Testis (tissue), 2 donors: ENCODE measurements at regions not wholly inside any gene's neighbourhood (a gene's known extent, or its start where the extent isn't known, plus 50 kb on each side); places are given as distances from the start of the nearest gene placed in this dataset.

Source experiments
- DNase-seq: peaks from one replicate; pipeline ENCODE4 v3.0.0-alpha.2; 2019
- H3K27ac ChIP-seq, 2 donors: fragments of 200-600 bp; sonication (generic); one replicate each; pipeline ENCODE4 v1.5.1; 2019
- H3K27me3 ChIP-seq: fragments of 200-600 bp; sonication (generic); one replicate; pipeline ENCODE4 v1.5.1; 2019
- H3K36me3 ChIP-seq: fragments of 200-600 bp; sonication (generic); one replicate; pipeline ENCODE4 v1.5.1; 2017; ENCODE audit warnings: low read depth; ENCODE audit errors: missing control alignments
- H3K4me1 ChIP-seq: fragments of 200-600 bp; sonication (generic); one replicate; pipeline ENCODE4 v1.5.1; 2019
- H3K4me3 ChIP-seq, 2 donors: fragments of 200-600 bp; sonication (generic); one replicate each; pipeline ENCODE4 v1.5.1; 2017 to 2019
- H3K9me3 ChIP-seq: fragments of 200-600 bp; sonication (generic); one replicate; pipeline ENCODE4 v1.5.1; 2017
- CTCF ChIP-seq, 3 experiments: fragments of 450-650 bp in 2 of 3; fragments of 200-600 bp in 1 of 3; sonication (generic) in 1 of 3; IDR thresholded peaks; one replicate each; pipeline ENCODE4 v1.5.1; 2016 to 2019; ENCODE audit warnings: antibody characterized with exemption in 3 of 3, mild to moderate bottlenecking in 2 of 3, moderate library complexity in 1 of 3
- POLR2A ChIP-seq: fragments of 450-650 bp; IDR thresholded peaks from one replicate; pipeline ENCODE4 v1.6.1; 2017; ENCODE audit warnings: antibody characterized with exemption, mild to moderate bottlenecking, moderate library complexity
- WGBS, 2 donors: methylation state at CpG; one replicate each; pipeline ENCODE4 v1.1.5; 2018; 5-methylcytosine and 5-hydroxymethylcytosine counted together
- intact Hi-C: fragments of 100-400 bp; cut with DNase I; formaldehyde crosslinking; loops from one replicate; pipeline ENCODE4 v1.15.1; 2023; ENCODE audit warnings: low total_unique reads

- intact Hi-C loops, result no loop called here
- H3K9me3 ChIP-seq, result no peaks in the 10 kb centered on the region
- TF ChIP-seq POLR2A (no peak), CTCF (IDR thresholded peaks at IDR 0.05) (no peak)
- no peaks in the 10 kb centered on the region for H3K36me3 ChIP-seq
- no peak for DNase-seq
- no peak overlapping the region for H3K4me3 ChIP-seq
- no peak overlapping the region for H3K27ac ChIP-seq
- H3K4me1 ChIP-seq, result no peaks in the 10 kb centered on the region
- no peaks in the 10 kb centered on the region for H3K27me3 ChIP-seq
- WGBS, 2 donors, result 53 to 54% methylated on average over 1 of the region's 1 CpG
Measured at GRCh38 chr3:13950042-13950441, 70.2 kb upstream of the WNT7A start.

- Histone ChIP-seq H3K27me3 (no peaks in the 10 kb centered on the region), H3K36me3 (no peaks in the 10 kb centered on the region), H3K4me3 (no peak overlapping the region), H3K27ac (no peak overlapping the region), H3K9me3 (no peaks in the 10 kb centered on the region), H3K4me1 (no peaks in the 10 kb centered on the region)
- WGBS, 2 donors, result 55 to 61% methylated on average over 8 of the region's 8 CpGs
- intact Hi-C loops, result no loop called here
- peak; percentile 47 for DNase-seq
- TF ChIP-seq CTCF (IDR thresholded peaks at IDR 0.05), result no peak
- TF ChIP-seq POLR2A, result no peak
Measured at GRCh38 chr3:13947912-13948311, 68.0 kb upstream of the WNT7A start.

GRCh38 chr3:13939206-13939605 is 59.3 kb upstream of the WNT7A start:
- Histone ChIP-seq H3K9me3 (no peaks in the 10 kb centered on the region), H3K4me1 (no peaks in the 10 kb centered on the region), H3K27me3 (no peaks in the 10 kb centered on the region), H3K36me3 (no peaks in the 10 kb centered on the region), H3K4me3 (no peak overlapping the region), H3K27ac (no peak overlapping the region)
- intact Hi-C loops, result no loop called here
- DNase-seq, result no peak
- TF ChIP-seq POLR2A, result no peak
- TF ChIP-seq CTCF (IDR thresholded peaks at IDR 0.05), result no peak
- WGBS, 2 donors, result 63 to 67% methylated on average over 4 of the region's 4 CpGs

GRCh38 chr3:13937131-13937530 is 57.3 kb upstream of the WNT7A start:
- TF ChIP-seq POLR2A (no peak), CTCF (IDR thresholded peaks at IDR 0.05) (no peak)
- intact Hi-C loops, result no loop called here
- Histone ChIP-seq H3K4me3 (no peak overlapping the region), H3K27me3 (no peaks in the 10 kb centered on the region), H3K9me3 (no peaks in the 10 kb centered on the region), H3K4me1 (no peaks in the 10 kb centered on the region), H3K36me3 (no peaks in the 10 kb centered on the region), H3K27ac (no peak overlapping the region)
- no peak for DNase-seq
- 86 to 87% methylated on average over 5 of the region's 5 CpGs for WGBS, 2 donors

- TF ChIP-seq POLR2A (no peak), CTCF (IDR thresholded peaks at IDR 0.05) (no peak)
- H3K4me3 ChIP-seq, result no peak overlapping the region
- WGBS, 2 donors, result 72 to 77% methylated on average over 7 of the region's 7 CpGs
- H3K36me3 ChIP-seq, result no peaks in the 10 kb centered on the region
- H3K27ac ChIP-seq, result no peak overlapping the region
- no peaks in the 10 kb centered on the region for H3K4me1 ChIP-seq
- H3K27me3 ChIP-seq, result no peaks in the 10 kb centered on the region
- H3K9me3 ChIP-seq, result no peaks in the 10 kb centered on the region
- no peak for DNase-seq
- intact Hi-C loops, result no loop called here
Measured at GRCh38 chr3:13935494-13936094, 55.7 kb upstream of the WNT7A start.
